C4-2B (cell line): ENCODE measurements at regions not wholly inside any gene's neighbourhood (a gene's known extent, or its start where the extent isn't known, plus 50 kb on each side); places are given as distances from the start of the nearest gene placed in this dataset.
"Not testable (repeated sequence)": the region's sequence is repeated elsewhere in the genome, so short reads cannot be mapped to it uniquely, and the experiment has no call there.

Experiments used
- H3K27ac ChIP-seq: fragments of 450-650 bp; 2 replicates; pipeline ENCODE4 v1.5.1; 2017
- ZFX ChIP-seq: fragments of 450-650 bp; IDR thresholded peaks from 2 replicates; pipeline ENCODE4 v1.6.1; 2017
- TF ChIP-seq, protein P1 (sequence below): fragments of 450-650 bp; conservative IDR thresholded peaks from 2 replicates; pipeline ENCODE4 v1.5.1; 2017; ENCODE audit warnings: mild to moderate bottlenecking

DNA sequence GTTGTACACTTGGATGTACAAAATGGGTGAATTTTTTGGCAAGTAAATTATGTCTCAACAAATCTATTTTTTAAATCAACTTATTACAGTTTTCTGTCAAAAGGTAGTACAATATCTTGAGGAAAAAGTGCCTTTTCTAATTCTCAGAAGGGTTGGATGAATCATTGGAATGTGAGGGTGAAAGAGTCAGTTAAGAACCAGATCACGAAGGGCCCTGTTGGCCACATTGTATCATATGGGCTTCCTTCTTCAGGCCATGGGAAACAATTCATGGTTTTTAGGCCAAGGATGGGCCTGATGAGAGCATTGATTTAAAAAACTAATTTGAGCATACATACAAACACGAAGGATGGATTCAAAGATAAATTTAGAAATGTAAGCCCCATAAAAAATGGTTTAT, 503.7 kb downstream of the TNS3 start:
- no peak overlapping the region for H3K27ac ChIP-seq
- TF ChIP-seq, protein P1, sequence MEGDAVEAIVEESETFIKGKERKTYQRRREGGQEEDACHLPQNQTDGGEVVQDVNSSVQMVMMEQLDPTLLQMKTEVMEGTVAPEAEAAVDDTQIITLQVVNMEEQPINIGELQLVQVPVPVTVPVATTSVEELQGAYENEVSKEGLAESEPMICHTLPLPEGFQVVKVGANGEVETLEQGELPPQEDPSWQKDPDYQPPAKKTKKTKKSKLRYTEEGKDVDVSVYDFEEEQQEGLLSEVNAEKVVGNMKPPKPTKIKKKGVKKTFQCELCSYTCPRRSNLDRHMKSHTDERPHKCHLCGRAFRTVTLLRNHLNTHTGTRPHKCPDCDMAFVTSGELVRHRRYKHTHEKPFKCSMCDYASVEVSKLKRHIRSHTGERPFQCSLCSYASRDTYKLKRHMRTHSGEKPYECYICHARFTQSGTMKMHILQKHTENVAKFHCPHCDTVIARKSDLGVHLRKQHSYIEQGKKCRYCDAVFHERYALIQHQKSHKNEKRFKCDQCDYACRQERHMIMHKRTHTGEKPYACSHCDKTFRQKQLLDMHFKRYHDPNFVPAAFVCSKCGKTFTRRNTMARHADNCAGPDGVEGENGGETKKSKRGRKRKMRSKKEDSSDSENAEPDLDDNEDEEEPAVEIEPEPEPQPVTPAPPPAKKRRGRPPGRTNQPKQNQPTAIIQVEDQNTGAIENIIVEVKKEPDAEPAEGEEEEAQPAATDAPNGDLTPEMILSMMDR: no peak
- TF ChIP-seq ZFX: no peak

GRCh38 chr7:47074702-47075153, 507.2 kb downstream of the TNS3 start:
- no peak for TF ChIP-seq ZFX
- TF ChIP-seq, protein P1: no peak
- H3K27ac ChIP-seq: no peak overlapping the region

GRCh38 chr7:47073284-47073683, 508.6 kb downstream of the TNS3 start:
- TF ChIP-seq, protein P1: no peak
- no peak for TF ChIP-seq ZFX
- H3K27ac ChIP-seq: no peak overlapping the region

- TF ChIP-seq, protein P1: no peak
- TF ChIP-seq ZFX: no peak
- no peak overlapping the region for H3K27ac ChIP-seq
Measured at GRCh38 chr7:47071866-47072265, 510.0 kb downstream of the TNS3 start.

GRCh38 chr7:47069385-47070076, 512.4 kb downstream of the TNS3 start:
- H3K27ac ChIP-seq: no peak overlapping the region
- TF ChIP-seq ZFX: no peak
- TF ChIP-seq, protein P1: no peak

GRCh38 chr7:47066976-47067614, 514.8 kb downstream of the TNS3 start:
- TF ChIP-seq, protein P1: no peak
- no peak overlapping the region for H3K27ac ChIP-seq

DNA sequence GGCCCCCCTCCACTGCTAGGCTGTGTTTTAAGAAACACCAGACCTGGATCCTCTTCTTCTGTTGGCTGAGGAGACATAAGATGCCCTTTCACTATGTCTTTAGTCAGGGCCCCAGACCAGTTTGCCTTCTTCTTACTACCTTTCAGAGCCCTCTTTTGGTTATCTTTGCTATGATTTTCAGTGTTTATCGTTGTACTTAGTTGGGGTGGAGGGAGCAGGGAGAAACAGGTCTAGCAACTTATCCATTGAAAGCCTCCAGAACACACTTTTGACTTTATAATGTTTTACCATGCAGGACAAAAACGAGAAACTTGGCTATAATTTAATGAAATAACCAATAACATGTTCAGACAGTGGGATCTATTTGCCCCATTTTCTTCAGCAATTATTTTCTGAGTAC, 525.2 kb downstream of the TNS3 start:
- H3K27ac ChIP-seq: no peak overlapping the region
- no peak for TF ChIP-seq ZFX
- TF ChIP-seq, protein P1: no peak

GRCh38 chr7:47052541-47053208, 529.2 kb downstream of the TNS3 start:
- H3K27ac ChIP-seq: not testable (repeated sequence)
